K562 (cell line): ENCODE measurements at regions not wholly inside any gene's neighbourhood (a gene's known extent, or its start where the extent isn't known, plus 50 kb on each side); places are given as distances from the start of the nearest gene placed in this dataset.

ENCODE experiments used
- ATAC-seq: fragments of 200-7000 bp; cut with Tn5 transposase; 3 replicates; pipeline ENCODE4 v1.9.1; 2020; ENCODE audit warnings: moderate library complexity
- BruUV-seq: library from RNA; stranded (reverse); fragments of 400-500 nt; replicated peaks from 2 replicates; lab custom pipeline; 2021; lab: Mats Ljungman, UMichigan
- CTCF ChIA-PET: fragments of 300-600 bp; formaldehyde crosslinking; extraction: SDS; loops from one replicate; lab custom pipeline; 2021; ENCODE audit warnings: low intra/inter-chr PET ratio; lab: Yijun Ruan, JAX
- POLR2A ChIA-PET: fragments of 300-600, 350-650 bp; sonication (Branson Sonifier 250); formaldehyde crosslinking; extraction: SDS; loops from one replicate; lab custom pipeline; 2021; ENCODE audit warnings: antibody characterized with exemption, inconsistent platforms; lab: Yijun Ruan, JAX
- DNase-seq, 4 experiments: peaks; one replicate each; pipeline versions ENCODE4 v3.0.0 to v3.0.0-alpha.2; 2011 to 2018; ENCODE audit warnings: low spot score in 3 of 4, mixed read lengths in 3 of 4; ENCODE audit errors: extremely low read depth in 1 of 4
- FAIRE-seq: peaks from 2 replicates; lab custom pipeline; 2011; peaks lifted over from hg19 to GRCh38; lab: Jason Lieb, UNC
- H2AFZ ChIP-seq: 2 replicates; pipeline ENCODE4 v1.6.0; 2011; ENCODE audit warnings: low read depth, low read length, control low read depth, inconsistent platforms
- H3K27ac ChIP-seq: fragments of 200-600 bp; 3 replicates; pipeline ENCODE4 v1.8.0; 2011; ENCODE audit warnings: low read depth, mild to moderate bottlenecking, control low read depth, inconsistent platforms, low read length, moderate library complexity, mixed read lengths; ENCODE audit errors: extremely low read depth
- H3K27me3 ChIP-seq, 2 experiments: fragments of 300-600 bp in 1 of 2; 2 replicates in 1 of 2; 3 replicates in 1 of 2; pipeline versions ENCODE4 v1.6.0 to v1.8.0; 2011; ENCODE audit warnings: inconsistent platforms in 2 of 2, low read length in 2 of 2, mild to moderate bottlenecking in 1 of 2, mixed read lengths in 1 of 2, moderate library complexity in 1 of 2; ENCODE audit not compliant: control insufficient read depth in 2 of 2, insufficient read depth in 2 of 2
- H3K36me3 ChIP-seq: fragments of 300-600 bp; 3 replicates; pipeline ENCODE4 v1.8.0; 2011; ENCODE audit warnings: mild to moderate bottlenecking, low read length, inconsistent platforms; ENCODE audit not compliant: control insufficient read depth, insufficient read depth
- H3K4me1 ChIP-seq, 2 experiments: fragments of 200-600 bp in 1 of 2; replicated peaks in 1 of 2; 2 replicates in 1 of 2; 3 replicates in 1 of 2; pipeline versions ENCODE4 v1.5.1 to v1.8.0; 2011; ENCODE audit warnings: inconsistent platforms in 2 of 2, low read length in 2 of 2, mild to moderate bottlenecking in 1 of 2, mixed read lengths in 1 of 2, moderate library complexity in 1 of 2; ENCODE audit not compliant: control insufficient read depth in 2 of 2, insufficient read depth in 2 of 2
- H3K4me2 ChIP-seq: 2 replicates; pipeline ENCODE4 v1.6.1; 2011; ENCODE audit warnings: low read length, control low read depth, inconsistent platforms, mixed read lengths; ENCODE audit not compliant: insufficient read depth
- H3K4me3 ChIP-seq: fragments of 200-600 bp; sonication (generic), shearing (Covaris generic); 2 replicates; pipeline ENCODE4 v1.5.1; 2016; ENCODE audit warnings: control low read depth, inconsistent platforms
- H3K79me2 ChIP-seq: fragments of 200-600 bp; 3 replicates; pipeline ENCODE4 v1.8.0; 2011; ENCODE audit warnings: low read length, inconsistent platforms; ENCODE audit not compliant: control insufficient read depth, insufficient read depth
- H3K9ac ChIP-seq, 2 experiments: 2 replicates each; pipeline versions ENCODE4 v1.6.0 to v1.6.1; 2011; ENCODE audit warnings: low read depth in 2 of 2, low read length in 2 of 2, control low read depth in 1 of 2, inconsistent platforms in 1 of 2, mild to moderate bottlenecking in 1 of 2, mixed read lengths in 1 of 2; ENCODE audit not compliant: insufficient read depth in 1 of 2
- H3K9me1 ChIP-seq: one replicate; pipeline ENCODE4 v1.6.0; 2011; ENCODE audit warnings: inconsistent platforms, mild to moderate bottlenecking, low read length, moderate library complexity; ENCODE audit not compliant: control insufficient read depth, insufficient read depth
- H3K9me3 ChIP-seq: replicated peaks from 2 replicates; pipeline ENCODE4 v1.5.1; 2011; ENCODE audit warnings: low read depth, low read length, inconsistent platforms; ENCODE audit not compliant: control insufficient read depth, insufficient read depth
- H4K20me1 ChIP-seq: replicated peaks from 2 replicates; pipeline ENCODE4 v1.6.1; 2011; ENCODE audit warnings: low read length, inconsistent platforms, mixed read lengths; ENCODE audit not compliant: control insufficient read depth, insufficient read depth
- FOXP1 ChIP-seq: sonication (generic); formaldehyde crosslinking; IDR thresholded peaks from 2 replicates; pipeline ENCODE4 v1.8.0; 2022; ENCODE audit warnings: mild to moderate bottlenecking, missing genetic modification reagents
- JUND ChIP-seq, 2 experiments: IDR thresholded peaks; 2 replicates in 1 of 2; 3 replicates in 1 of 2; pipeline ENCODE4 v1.6.1; 2011; ENCODE audit warnings: borderline replicate concordance in 2 of 2, low read depth in 2 of 2, low read length in 2 of 2, improper control_type of control experiment in 1 of 2, missing biosample characterization in 1 of 2, missing genetic modification characterization in 1 of 2, missing genetic modification reagents in 1 of 2
- KLF10 ChIP-seq: fragments of 250-450 bp; sonication (Bioruptor Pico); IDR thresholded peaks from 2 replicates; pipeline ENCODE4 v1.6.1; 2021; ENCODE audit warnings: matching md5 sums
- RNF2 ChIP-seq: sonication (generic); IDR thresholded peaks from 2 replicates; pipeline ENCODE4 v1.6.1; 2016
- RUNX1 ChIP-seq: sonication (generic); IDR thresholded peaks from 2 replicates; pipeline ENCODE4 v1.6.1; 2016; ENCODE audit warnings: antibody characterized with exemption, low read depth
- SRSF1 ChIP-seq: fragments of 200-400 bp; formaldehyde crosslinking; IDR thresholded peaks from 2 replicates; pipeline ENCODE4 v1.6.1; 2017; ENCODE audit warnings: mild to moderate bottlenecking, low read depth, low read length, moderate library complexity
- SRSF9 ChIP-seq: fragments of 200-400 bp; formaldehyde crosslinking; IDR thresholded peaks from 2 replicates; pipeline ENCODE4 v1.6.1; 2017; ENCODE audit warnings: low read depth, low read length, borderline replicate concordance
- ZBTB1 ChIP-seq: sonication (generic); formaldehyde crosslinking; IDR thresholded peaks from 2 replicates; pipeline ENCODE4 v1.8.1; 2023; ENCODE audit warnings: missing genetic modification reagents, low read depth, mild to moderate bottlenecking, borderline replicate concordance
- ZNF384 ChIP-seq: IDR thresholded peaks from 2 replicates; pipeline ENCODE4 v1.6.1; 2012; ENCODE audit warnings: low read depth, low read length, improper control_type of control experiment
- WGBS: fragments of 100-300 bp; shearing (Covaris generic); methylation state at CpG from one replicate; pipeline ENCODE4 v1.1.6; 2016; ENCODE audit warnings: low coverage, mixed read lengths; ENCODE audit not compliant: insufficient coverage; ENCODE audit errors: missing lambda C conversion rate; 5-methylcytosine and 5-hydroxymethylcytosine counted together
- in situ Hi-C: fragments of 300-500 bp; cut with MboI; formaldehyde crosslinking; loops from 4 replicates; pipeline ENCODE4 v1.15.0; 2018; ENCODE audit warnings: inconsistent platforms, mixed read lengths
- intact Hi-C: fragments of 100-400 bp; cut with micrococcal nuclease; formaldehyde crosslinking; loops from 2 replicates; pipeline ENCODE4 v1.14.2; 2022
- TF ChIP-seq, protein P1 (sequence below): fragments of 200-800 bp; sonication (Bioruptor generic); IDR thresholded peaks from 2 replicates; pipeline ENCODE4 v1.6.1; 2017; ENCODE audit warnings: missing genetic modification characterization, missing compliant biosample characterization
- TF ChIP-seq, protein P2 (sequence below): fragments of 450-650 bp; formaldehyde crosslinking; IDR thresholded peaks from 2 replicates; pipeline ENCODE4 v1.4.0; 2020; ENCODE audit warnings: mild to moderate bottlenecking

DNA sequence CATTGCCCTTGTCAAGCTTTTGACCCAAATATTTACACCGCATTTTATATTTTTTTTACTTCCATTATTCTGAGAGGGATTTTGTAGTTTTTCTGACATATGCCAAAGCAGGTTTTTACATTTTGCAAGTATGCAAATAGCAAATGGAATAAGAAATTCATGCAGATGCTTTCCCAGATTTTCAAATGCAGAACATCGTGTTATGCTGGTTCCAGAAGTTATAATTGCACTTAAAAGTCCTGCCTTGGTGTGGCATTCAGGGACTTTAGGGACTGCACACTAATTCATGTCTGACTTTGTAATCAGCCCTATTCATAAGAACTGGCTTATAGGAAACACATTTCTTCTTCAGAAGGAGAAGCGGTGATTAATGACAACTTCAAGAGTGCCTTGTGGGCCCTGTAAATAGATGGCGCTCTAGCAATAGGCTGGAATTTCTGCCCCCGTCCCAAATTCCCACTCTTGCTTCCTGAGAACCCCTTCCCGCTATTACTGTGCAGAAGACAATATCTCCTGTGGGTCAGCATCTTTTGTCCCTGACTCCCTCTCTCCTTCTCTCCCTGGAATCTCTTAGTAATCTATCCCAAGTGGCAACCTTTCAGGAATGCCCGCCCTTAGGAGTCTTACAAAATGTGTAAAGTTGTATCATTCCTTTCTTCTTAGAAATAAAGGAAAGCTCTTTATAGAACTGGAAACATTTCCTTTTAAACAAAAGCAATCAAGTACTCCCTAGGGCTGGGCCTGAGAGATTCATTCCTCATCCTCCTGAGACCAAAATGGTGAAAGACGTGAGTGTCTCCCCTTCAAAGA, 264.0 kb downstream of the INHBA start:
- in situ Hi-C loops (no loop called here), intact Hi-C loops (no loop called here)
- Histone ChIP-seq H3K27ac (no peak overlapping the region), H3K4me1 (no peaks in the 10 kb centered on the region), H3K4me3 (no peak overlapping the region), H3K9me3 (no peaks in the 10 kb centered on the region; the same call in 1 of the 2 replicates), H3K9me1 (no peaks in the 10 kb centered on the region), H4K20me1 (no peaks in the 10 kb centered on the region), H3K4me2 (no peak overlapping the region), H3K9ac (no peak overlapping the region), H3K36me3 (no peaks in the 10 kb centered on the region)
- ChIA-PET CTCF (no interaction called here), POLR2A (no interaction called here)
- no peak for DNase-seq
- FAIRE-seq: no peak
- BruUV-seq: no TSS peak
- 1% methylated on average over 6 of the region's 8 CpGs for WGBS
- TF ChIP-seq SRSF9: no peak
- no peak for TF ChIP-seq SRSF1
- TF ChIP-seq, protein P1, sequence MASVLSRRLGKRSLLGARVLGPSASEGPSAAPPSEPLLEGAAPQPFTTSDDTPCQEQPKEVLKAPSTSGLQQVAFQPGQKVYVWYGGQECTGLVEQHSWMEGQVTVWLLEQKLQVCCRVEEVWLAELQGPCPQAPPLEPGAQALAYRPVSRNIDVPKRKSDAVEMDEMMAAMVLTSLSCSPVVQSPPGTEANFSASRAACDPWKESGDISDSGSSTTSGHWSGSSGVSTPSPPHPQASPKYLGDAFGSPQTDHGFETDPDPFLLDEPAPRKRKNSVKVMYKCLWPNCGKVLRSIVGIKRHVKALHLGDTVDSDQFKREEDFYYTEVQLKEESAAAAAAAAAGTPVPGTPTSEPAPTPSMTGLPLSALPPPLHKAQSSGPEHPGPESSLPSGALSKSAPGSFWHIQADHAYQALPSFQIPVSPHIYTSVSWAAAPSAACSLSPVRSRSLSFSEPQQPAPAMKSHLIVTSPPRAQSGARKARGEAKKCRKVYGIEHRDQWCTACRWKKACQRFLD (CRISPR knock-in tag): no peak
- no peak for TF ChIP-seq RUNX1
- TF ChIP-seq, protein P2, sequence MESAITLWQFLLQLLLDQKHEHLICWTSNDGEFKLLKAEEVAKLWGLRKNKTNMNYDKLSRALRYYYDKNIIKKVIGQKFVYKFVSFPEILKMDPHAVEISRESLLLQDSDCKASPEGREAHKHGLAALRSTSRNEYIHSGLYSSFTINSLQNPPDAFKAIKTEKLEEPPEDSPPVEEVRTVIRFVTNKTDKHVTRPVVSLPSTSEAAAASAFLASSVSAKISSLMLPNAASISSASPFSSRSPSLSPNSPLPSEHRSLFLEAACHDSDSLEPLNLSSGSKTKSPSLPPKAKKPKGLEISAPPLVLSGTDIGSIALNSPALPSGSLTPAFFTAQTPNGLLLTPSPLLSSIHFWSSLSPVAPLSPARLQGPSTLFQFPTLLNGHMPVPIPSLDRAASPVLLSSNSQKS (CRISPR knock-in tag): no peak
- TF ChIP-seq ZNF384: no peak
- no peak for TF ChIP-seq FOXP1
- no peak for TF ChIP-seq ZBTB1 (CRISPR knock-in tag)
- no peak for TF ChIP-seq RNF2
- TF ChIP-seq JUND (IDR thresholded peaks at IDR 0.05; ENCODE audit: borderline replicate concordance, low read depth, low read length): no peak
- no peak for TF ChIP-seq JUND (tag; IDR thresholded peaks at IDR 0.05; ENCODE audit: borderline replicate concordance, low read depth, low read length)
- no peak for TF ChIP-seq KLF10 (CRISPR knock-in tag)
- TF ChIP-seq, all 486 proteins: peak for 0
- no peak overlapping the region for H2AFZ ChIP-seq
- H3K79me2 ChIP-seq: no peaks in the 10 kb centered on the region
- no peaks in the 10 kb centered on the region for H3K27me3 ChIP-seq
- no peak for ATAC-seq
